ENCODE measurements at regions not wholly inside any gene's neighbourhood (a gene's known extent, or its start where the extent isn't known, plus 50 kb on each side); places are given as distances from the start of the nearest gene placed in this dataset.
"Not testable (repeated sequence)": the region's sequence is repeated elsewhere in the genome, so short reads cannot be mapped to it uniquely, and the experiment has no call there.

DNA sequence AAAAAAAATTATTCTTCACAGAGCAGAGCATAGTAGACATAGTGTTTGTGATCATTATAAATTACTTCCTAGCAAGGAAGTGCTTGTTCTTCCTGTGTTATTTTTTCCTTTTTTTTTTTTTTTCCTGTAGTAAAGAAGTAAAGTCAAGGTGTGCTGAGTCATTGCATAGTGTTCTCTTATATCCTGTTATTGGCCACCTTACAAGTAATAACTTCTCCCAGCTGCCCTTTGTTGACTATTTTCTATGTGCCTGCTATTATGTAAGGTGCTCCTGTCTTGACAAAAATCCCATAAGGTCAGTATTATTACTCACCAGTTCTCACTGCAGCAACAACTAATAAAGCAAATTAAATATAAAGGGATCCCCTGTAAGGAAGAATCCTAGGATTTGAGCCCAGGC is 195.3 kb downstream of the GJA1 start (continued):
- TF ChIP-seq, protein P1, sequence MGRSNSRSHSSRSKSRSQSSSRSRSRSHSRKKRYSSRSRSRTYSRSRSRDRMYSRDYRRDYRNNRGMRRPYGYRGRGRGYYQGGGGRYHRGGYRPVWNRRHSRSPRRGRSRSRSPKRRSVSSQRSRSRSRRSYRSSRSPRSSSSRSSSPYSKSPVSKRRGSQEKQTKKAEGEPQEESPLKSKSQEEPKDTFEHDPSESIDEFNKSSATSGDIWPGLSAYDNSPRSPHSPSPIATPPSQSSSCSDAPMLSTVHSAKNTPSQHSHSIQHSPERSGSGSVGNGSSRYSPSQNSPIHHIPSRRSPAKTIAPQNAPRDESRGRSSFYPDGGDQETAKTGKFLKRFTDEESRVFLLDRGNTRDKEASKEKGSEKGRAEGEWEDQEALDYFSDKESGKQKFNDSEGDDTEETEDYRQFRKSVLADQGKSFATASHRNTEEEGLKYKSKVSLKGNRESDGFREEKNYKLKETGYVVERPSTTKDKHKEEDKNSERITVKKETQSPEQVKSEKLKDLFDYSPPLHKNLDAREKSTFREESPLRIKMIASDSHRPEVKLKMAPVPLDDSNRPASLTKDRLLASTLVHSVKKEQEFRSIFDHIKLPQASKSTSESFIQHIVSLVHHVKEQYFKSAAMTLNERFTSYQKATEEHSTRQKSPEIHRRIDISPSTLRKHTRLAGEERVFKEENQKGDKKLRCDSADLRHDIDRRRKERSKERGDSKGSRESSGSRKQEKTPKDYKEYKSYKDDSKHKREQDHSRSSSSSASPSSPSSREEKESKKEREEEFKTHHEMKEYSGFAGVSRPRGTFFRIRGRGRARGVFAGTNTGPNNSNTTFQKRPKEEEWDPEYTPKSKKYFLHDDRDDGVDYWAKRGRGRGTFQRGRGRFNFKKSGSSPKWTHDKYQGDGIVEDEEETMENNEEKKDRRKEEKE (IDR thresholded peaks at IDR 0.05): no peak
- TF ChIP-seq, protein P2, sequence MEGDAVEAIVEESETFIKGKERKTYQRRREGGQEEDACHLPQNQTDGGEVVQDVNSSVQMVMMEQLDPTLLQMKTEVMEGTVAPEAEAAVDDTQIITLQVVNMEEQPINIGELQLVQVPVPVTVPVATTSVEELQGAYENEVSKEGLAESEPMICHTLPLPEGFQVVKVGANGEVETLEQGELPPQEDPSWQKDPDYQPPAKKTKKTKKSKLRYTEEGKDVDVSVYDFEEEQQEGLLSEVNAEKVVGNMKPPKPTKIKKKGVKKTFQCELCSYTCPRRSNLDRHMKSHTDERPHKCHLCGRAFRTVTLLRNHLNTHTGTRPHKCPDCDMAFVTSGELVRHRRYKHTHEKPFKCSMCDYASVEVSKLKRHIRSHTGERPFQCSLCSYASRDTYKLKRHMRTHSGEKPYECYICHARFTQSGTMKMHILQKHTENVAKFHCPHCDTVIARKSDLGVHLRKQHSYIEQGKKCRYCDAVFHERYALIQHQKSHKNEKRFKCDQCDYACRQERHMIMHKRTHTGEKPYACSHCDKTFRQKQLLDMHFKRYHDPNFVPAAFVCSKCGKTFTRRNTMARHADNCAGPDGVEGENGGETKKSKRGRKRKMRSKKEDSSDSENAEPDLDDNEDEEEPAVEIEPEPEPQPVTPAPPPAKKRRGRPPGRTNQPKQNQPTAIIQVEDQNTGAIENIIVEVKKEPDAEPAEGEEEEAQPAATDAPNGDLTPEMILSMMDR (IDR thresholded peaks at IDR 0.05 in 2 of 3, conservative IDR thresholded peaks at IDR 0.05 in 1 of 3; ENCODE audit: control insufficient read depth in 2 of 3, extremely low read depth in 1 of 3, insufficient read depth in 1 of 3, low read depth in 3 of 3, low read length in 3 of 3): no peak
- TF ChIP-seq POLR2AphosphoS5 (IDR thresholded peaks at IDR 0.05; ENCODE audit: low read length): no peak

DNA sequence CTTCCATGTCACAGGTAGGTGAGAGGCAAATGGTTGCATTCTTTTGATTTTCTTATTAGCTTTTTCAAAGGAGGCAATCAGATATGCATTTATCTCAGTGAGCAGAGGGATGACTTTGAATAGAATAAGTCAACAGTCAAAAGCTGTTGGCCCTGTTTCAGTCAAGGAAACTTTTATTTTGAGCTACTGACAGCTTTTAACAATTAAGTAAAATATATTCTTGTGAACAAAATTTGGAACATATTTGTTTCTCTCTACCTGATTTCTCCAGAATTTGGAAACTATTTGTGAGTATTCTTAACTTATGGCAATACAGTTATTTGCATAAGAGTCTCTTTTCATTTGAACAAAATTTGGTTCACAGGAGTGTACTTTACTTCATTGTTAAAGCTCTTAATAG is 196.3 kb downstream of the GJA1 start:
- SMC1A ChIA-PET (ENCODE audit: uncharacterized antibody, unreplicated experiment): interaction anchor here (0.8 kb wide), 1 partner anchor 13 kb away, joined by 3 read pairs; no protein-coding TSS in a partner anchor
- H3K27ac ChIP-seq (ENCODE audit: control insufficient read depth, insufficient read depth); FAIRE-seq; H3K4me3 ChIP-seq; intact Hi-C loops (cut with micrococcal nuclease; ENCODE audit: unreplicated experiment); H3K9me3 ChIP-seq (replicated peaks; ENCODE audit: control insufficient read depth, insufficient read depth, low read length); POLR2A ChIA-PET; H3K9ac ChIP-seq (ENCODE audit: control insufficient read depth, insufficient read depth, low read length); H3K36me3 ChIP-seq (ENCODE audit: control insufficient read depth in 2 of 2, insufficient read depth in 2 of 2, low read length in 1 of 2); H3K4me2 ChIP-seq (ENCODE audit: control insufficient read depth, insufficient read depth); RAD21 ChIA-PET (ENCODE audit: unreplicated experiment); CTCF ChIA-PET; H2AFZ ChIP-seq (ENCODE audit: control insufficient read depth, low read depth, low read length); DNase-seq (ENCODE audit: low read depth, low spot score); H3K4me1 ChIP-seq (ENCODE audit: control insufficient read depth, insufficient read depth, low read length); ATAC-seq; BruUV-seq (replicated peaks); H4K20me1 ChIP-seq (ENCODE audit: control insufficient read depth, insufficient read depth); in situ Hi-C loops (cut with MboI); H3K79me2 ChIP-seq (ENCODE audit: control insufficient read depth, insufficient read depth, low read length); H3K27me3 ChIP-seq (replicated peaks in 1 of 2; ENCODE audit: control insufficient read depth in 2 of 2, insufficient read depth in 2 of 2, low read length in 1 of 2): not testable (repeated sequence)

All from GM12878 (cell line).